Smooth muscle cell (in vitro differentiated cells): ENCODE measurements at regions not wholly inside any gene's neighbourhood (a gene's known extent, or its start where the extent isn't known, plus 50 kb on each side); places are given as distances from the start of the nearest gene placed in this dataset.

ENCODE experiments used
- DNase-seq: peaks from one replicate; lab custom pipeline; 2025; ENCODE audit not compliant: unreplicated experiment; lab: John Stamatoyannopoulos, UW
- H2AFZ ChIP-seq: fragments of 200-600 bp; sonication (generic); 2 replicates; pipeline ENCODE4 v1.6.0; 2016; ENCODE audit warnings: antibody characterized with exemption, low read depth, mild to moderate bottlenecking
- H3F3A ChIP-seq: fragments of 200-600 bp; sonication (generic); 2 replicates; pipeline ENCODE4 v1.6.0; 2017; ENCODE audit warnings: antibody characterized with exemption, low read depth
- H3K27ac ChIP-seq: fragments of 200-600 bp; sonication (generic); 2 replicates; pipeline ENCODE4 v1.5.1; 2016; ENCODE audit warnings: low read depth, mild to moderate bottlenecking
- H3K27me3 ChIP-seq: fragments of 200-600 bp; sonication (generic); 2 replicates; pipeline ENCODE4 v1.6.1; 2016; ENCODE audit warnings: low read depth, mild to moderate bottlenecking
- H3K36me3 ChIP-seq: fragments of 200-600 bp; sonication (generic); 2 replicates; pipeline ENCODE4 v1.5.1; 2016; ENCODE audit warnings: low read depth
- H3K4me1 ChIP-seq: fragments of 200-600 bp; sonication (generic); 2 replicates; pipeline ENCODE4 v1.5.1; 2016; ENCODE audit warnings: low read depth
- H3K4me2 ChIP-seq: fragments of 200-600 bp; sonication (generic); 2 replicates; pipeline ENCODE4 v1.6.0; 2016; ENCODE audit warnings: mild to moderate bottlenecking
- H3K4me3 ChIP-seq: fragments of 200-600 bp; sonication (generic); 2 replicates; pipeline ENCODE4 v1.5.1; 2016; ENCODE audit warnings: mild to moderate bottlenecking
- H3K79me2 ChIP-seq: fragments of 200-600 bp; sonication (generic); 2 replicates; pipeline ENCODE4 v1.6.0; 2016; ENCODE audit warnings: low read depth, mild to moderate bottlenecking
- H3K9ac ChIP-seq: fragments of 200-600 bp; sonication (generic); 2 replicates; pipeline ENCODE4 v1.6.0; 2016; ENCODE audit warnings: low read depth
- H3K9me3 ChIP-seq: fragments of 200-600 bp; sonication (generic); replicated peaks from 2 replicates; pipeline ENCODE4 v1.5.1; 2016; ENCODE audit warnings: low read depth
- H4K20me1 ChIP-seq: fragments of 200-600 bp; sonication (generic); 2 replicates; pipeline ENCODE4 v1.6.0; 2016; ENCODE audit warnings: low read depth
- WGBS: methylation state at CpG from one replicate; pipeline ENCODE4 v1.1.7; 2016; ENCODE audit warnings: low lambda C conversion rate; 5-methylcytosine and 5-hydroxymethylcytosine counted together
- TF ChIP-seq, protein P1 (sequence below): fragments of 200-600 bp; sonication (generic); IDR thresholded peaks from 2 replicates; pipeline ENCODE4 v1.5.1; 2017; ENCODE audit warnings: borderline replicate concordance, mild to moderate bottlenecking, antibody characterized with exemption; ENCODE audit not compliant: insufficient read depth, poor library complexity, severe bottlenecking

- Histone ChIP-seq H3K27ac (no peak overlapping the region), H3K4me3 (no peak overlapping the region), H3K4me1 (peaks cover 7% of the 10 kb centered on the region), H2AFZ (no peak overlapping the region), H3K9me3 (no peaks in the 10 kb centered on the region), H3K9ac (no peak overlapping the region), H4K20me1 (no peaks in the 10 kb centered on the region), H3F3A (no peaks in the 10 kb centered on the region), H3K27me3 (no peaks in the 10 kb centered on the region), H3K79me2 (no peaks in the 10 kb centered on the region), H3K36me3 (no peaks in the 10 kb centered on the region), H3K4me2 (no peak overlapping the region)
- WGBS = 75% methylated on average over 4 of the region's 4 CpGs
- TF ChIP-seq, protein P1, sequence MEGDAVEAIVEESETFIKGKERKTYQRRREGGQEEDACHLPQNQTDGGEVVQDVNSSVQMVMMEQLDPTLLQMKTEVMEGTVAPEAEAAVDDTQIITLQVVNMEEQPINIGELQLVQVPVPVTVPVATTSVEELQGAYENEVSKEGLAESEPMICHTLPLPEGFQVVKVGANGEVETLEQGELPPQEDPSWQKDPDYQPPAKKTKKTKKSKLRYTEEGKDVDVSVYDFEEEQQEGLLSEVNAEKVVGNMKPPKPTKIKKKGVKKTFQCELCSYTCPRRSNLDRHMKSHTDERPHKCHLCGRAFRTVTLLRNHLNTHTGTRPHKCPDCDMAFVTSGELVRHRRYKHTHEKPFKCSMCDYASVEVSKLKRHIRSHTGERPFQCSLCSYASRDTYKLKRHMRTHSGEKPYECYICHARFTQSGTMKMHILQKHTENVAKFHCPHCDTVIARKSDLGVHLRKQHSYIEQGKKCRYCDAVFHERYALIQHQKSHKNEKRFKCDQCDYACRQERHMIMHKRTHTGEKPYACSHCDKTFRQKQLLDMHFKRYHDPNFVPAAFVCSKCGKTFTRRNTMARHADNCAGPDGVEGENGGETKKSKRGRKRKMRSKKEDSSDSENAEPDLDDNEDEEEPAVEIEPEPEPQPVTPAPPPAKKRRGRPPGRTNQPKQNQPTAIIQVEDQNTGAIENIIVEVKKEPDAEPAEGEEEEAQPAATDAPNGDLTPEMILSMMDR = no peak
- DNase-seq = no peak
These were observed 580.1 kb upstream of the BTBD3 start for GRCh38 chr20:11337361-11338130.

DNA sequence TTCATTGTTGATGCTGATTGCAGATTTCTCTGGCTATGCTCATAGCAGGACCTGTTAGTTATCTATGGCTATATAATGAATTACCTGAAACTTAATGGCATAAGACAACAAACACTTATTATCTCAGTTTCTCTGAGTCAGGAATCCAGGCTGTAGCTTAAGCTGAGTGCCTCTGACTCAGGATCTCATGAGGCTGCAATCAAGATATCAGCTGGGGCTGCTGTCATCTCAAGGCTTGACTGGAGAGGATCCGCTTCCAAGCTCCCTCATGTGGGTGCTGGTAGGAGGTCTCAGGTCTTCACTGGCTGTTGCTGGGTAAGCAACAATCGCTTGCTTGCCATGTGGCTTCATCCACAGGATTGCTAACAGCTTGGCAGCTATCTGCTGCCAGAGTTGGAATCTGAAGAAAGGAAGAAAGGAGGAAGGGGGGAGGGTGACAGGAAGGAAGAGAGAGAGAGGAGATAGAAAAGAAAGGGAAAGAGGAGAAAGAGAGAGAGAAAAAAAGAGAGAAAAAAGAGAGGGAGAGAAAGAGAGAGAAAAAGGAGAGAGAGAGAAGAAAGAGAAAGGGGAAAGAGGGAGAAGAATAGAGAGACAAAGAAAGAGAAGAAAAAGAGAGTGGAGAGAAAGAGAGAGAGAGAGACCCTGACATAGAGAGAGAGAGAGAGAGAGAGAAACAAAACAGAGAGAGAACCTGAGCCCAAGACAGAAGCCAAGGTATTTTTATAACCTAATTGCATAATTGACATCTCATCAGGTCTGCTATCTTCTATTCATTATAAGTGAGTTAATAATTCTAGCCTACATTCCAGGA is 579.0 kb upstream of the BTBD3 start:
- TF ChIP-seq, protein P1 = no peak
- no peak overlapping the region for H3K27ac ChIP-seq

GRCh38 chr20:11344939-11345338 is 572.8 kb upstream of the BTBD3 start:
- no peaks in the 10 kb centered on the region for H3K36me3 ChIP-seq
- H4K20me1 ChIP-seq = no peaks in the 10 kb centered on the region
- no peak overlapping the region for H3K9ac ChIP-seq
- no peak for DNase-seq
- no peak overlapping the region for H2AFZ ChIP-seq
- TF ChIP-seq, protein P1 = no peak
- no peaks in the 10 kb centered on the region for H3K79me2 ChIP-seq
- H3K27ac ChIP-seq = no peak overlapping the region
- no peaks in the 10 kb centered on the region for H3K9me3 ChIP-seq
- H3K4me3 ChIP-seq = no peak overlapping the region
- H3K4me2 ChIP-seq = no peak overlapping the region
- no peaks in the 10 kb centered on the region for H3F3A ChIP-seq
- no peaks in the 10 kb centered on the region for H3K27me3 ChIP-seq
- H3K4me1 ChIP-seq = no peaks in the 10 kb centered on the region

More for the DNA sequence above, 579.0 kb upstream of the BTBD3 start:
- no peak overlapping the region for H3K9ac ChIP-seq
- 35% methylated on average over 2 of the region's 2 CpGs for WGBS
- no peaks in the 10 kb centered on the region for H3K27me3 ChIP-seq
- H4K20me1 ChIP-seq = no peaks in the 10 kb centered on the region
- no peak overlapping the region for H3K4me3 ChIP-seq
- no peaks in the 10 kb centered on the region for H3K9me3 ChIP-seq
- peaks cover 7% of the 10 kb centered on the region for H3K4me1 ChIP-seq
- no peaks in the 10 kb centered on the region for H3F3A ChIP-seq
- H3K36me3 ChIP-seq = no peaks in the 10 kb centered on the region
- no peak overlapping the region for H3K4me2 ChIP-seq
- no peaks in the 10 kb centered on the region for H3K79me2 ChIP-seq
- H2AFZ ChIP-seq = no peak overlapping the region
- no peak for DNase-seq
